ENCODE measurements at regions not wholly inside any gene's neighbourhood (a gene's known extent, or its start where the extent isn't known, plus 50 kb on each side); places are given as distances from the start of the nearest gene placed in this dataset.
"Not testable (repeated sequence)": the region's sequence is repeated elsewhere in the genome, so short reads cannot be mapped to it uniquely, and the experiment has no call there.

DNA sequence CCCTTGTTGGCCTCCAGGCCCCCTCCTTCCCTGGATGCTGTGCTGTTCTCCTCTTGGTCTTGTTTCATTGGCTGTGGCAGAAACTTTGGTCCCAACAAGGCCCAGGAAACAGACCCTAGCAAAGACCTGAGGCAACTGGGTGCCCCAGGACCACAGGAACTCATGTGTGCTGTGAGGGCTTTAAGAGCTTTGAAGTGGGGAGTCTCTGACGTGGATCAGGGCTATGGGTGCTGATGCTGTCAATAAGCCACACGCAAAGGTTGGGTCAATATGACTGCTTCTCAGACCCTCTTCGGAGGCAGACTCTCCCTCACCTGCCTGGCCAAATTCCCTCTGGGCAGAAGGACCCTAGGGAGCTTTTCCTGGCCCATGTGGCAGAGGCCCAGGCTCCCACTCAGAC, 91.5 kb upstream of the MLN start:
- no peak for DNase-seq (ENCODE audit: low spot score)

DNA sequence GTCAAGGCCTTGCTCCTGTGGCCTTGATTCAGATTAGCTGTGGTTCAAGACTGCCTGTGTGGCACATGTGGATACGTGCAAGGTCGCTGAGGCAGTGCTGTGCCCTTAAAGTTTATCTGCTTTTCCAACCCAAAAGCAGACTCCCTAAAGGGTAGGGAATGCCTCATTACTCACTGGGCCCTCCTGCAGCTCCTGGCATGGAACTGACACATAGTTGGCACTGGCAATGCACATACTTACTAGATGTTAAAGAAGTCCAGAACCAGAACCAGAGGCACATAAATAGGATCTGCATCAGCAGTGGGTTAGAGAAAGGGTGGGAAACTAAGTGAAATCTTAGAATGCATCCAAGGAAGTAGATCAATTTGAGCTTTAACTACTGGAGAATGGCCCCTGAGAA, 90.6 kb upstream of the MLN start:
- no peak for DNase-seq (ENCODE audit: low spot score)

GRCh38 chr6:33892581-33893346, 89.0 kb upstream of the MLN start:
- DNase-seq (ENCODE audit: low spot score): no peak

- no peak for DNase-seq (ENCODE audit: low spot score)
Observed at GRCh38 chr6:33888664-33889200, 84.9 kb upstream of the MLN start.

DNA sequence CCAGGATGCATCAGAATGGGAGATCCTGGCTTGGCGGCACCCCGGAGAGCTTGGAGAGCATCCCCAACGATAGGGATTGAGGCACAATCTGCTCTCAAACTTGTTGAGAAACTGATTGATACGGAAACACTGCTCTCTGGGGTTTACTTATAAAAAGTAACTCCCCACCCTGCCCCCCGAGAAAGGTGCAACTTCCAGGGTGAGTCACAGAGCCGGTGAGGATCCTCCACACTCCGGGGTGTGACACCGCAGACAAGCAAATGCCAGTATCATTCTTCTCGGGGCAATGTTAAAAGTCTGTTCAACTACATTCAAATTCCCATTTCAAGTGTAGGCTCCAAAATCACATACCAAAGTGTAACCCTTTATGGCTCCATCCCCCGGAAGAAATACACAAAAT, 84.4 kb upstream of the MLN start:
- DNase-seq (ENCODE audit: low spot score): no peak

GRCh38 chr6:33886673-33887144, 82.9 kb upstream of the MLN start:
- DNase-seq (ENCODE audit: low spot score): no peak

DNA sequence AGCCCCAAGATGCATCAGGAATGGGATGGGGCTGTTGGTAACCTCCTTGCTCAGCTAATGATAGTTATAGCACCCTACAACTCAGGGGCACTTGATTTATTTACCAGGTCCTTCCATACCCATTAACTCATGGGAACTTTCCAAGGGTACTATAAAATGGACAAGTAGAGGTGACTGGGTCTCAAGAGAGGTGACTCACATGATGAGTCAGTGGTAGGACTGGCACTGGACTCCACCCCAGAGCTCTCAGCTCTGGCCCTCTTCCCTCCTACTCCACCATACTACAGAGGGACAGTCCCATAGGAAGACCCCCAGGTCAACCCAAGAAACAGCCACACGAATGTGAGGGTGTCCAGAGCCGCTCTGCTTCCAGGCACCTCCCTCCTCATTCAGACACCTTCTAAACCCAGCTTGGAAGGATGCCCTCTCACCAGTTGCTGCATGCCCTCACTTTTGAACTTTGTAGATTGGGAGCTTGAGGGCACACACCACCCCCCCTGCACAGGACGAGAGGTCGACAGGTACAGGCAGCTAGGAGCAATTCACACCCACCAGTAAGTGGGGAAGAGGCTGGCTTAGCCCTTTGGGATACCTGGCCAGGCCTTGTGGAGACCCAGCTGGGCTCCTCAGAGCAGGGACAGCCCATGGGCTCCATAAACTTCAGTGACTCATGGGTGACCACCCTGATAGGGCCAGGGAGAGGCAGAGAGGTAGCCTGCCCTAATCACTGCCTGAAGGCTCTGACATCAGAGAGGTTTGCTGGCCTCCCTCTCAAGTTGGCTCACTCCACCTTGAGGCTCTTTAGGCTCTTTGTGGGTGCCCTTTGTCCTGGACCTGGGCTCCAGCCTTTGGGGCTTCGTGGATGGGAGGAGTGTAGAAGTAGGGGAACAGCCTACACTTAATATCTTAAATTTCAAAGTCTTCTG, 81.6 kb upstream of the MLN start:
- no peak for DNase-seq (ENCODE audit: low spot score)

DNA sequence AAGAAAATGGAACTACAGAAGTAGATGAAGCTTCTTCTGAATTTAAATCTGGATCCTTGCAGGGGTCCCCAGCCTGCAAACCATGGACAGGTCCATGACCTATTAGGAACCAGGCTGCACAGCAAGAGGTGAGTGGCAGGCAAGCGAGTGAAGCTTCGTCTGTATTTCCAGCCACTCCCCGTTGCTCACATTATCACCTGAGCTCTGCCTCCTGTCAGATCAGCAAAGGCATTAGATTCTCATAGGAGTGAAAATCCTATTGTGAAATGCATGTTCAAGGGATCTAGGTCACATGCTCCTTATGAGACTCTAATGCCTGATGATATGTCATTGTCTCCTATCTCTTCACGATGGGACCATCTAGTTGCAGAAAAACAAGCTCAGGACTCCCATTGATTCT, 79.8 kb upstream of the MLN start:
- not testable (repeated sequence) for DNase-seq (ENCODE audit: low spot score)

DNA sequence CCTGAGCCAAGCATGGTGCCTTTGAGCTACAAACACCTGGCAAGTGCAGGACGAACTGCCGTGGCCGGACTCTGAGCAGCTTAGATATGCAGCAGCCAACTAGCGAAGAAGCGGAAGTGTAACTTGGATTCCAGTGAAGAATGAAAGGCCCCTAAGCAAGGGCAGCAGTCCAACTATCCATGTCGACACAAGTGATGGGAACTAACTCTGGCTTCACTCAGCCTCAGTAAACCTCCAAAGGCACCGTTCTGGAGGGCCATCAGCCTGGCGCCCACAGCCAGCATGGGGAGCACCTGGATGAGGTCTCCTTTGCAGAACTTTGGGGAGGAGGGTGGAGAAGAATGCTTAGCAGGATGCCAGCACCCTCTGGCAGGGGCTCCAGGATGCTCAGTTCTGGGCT, 78.4 kb upstream of the MLN start:
- no peak for DNase-seq (ENCODE audit: low spot score)

GRCh38 chr6:33880766-33881165, 77.0 kb upstream of the MLN start:
- no peak for DNase-seq (ENCODE audit: low spot score)

DNA sequence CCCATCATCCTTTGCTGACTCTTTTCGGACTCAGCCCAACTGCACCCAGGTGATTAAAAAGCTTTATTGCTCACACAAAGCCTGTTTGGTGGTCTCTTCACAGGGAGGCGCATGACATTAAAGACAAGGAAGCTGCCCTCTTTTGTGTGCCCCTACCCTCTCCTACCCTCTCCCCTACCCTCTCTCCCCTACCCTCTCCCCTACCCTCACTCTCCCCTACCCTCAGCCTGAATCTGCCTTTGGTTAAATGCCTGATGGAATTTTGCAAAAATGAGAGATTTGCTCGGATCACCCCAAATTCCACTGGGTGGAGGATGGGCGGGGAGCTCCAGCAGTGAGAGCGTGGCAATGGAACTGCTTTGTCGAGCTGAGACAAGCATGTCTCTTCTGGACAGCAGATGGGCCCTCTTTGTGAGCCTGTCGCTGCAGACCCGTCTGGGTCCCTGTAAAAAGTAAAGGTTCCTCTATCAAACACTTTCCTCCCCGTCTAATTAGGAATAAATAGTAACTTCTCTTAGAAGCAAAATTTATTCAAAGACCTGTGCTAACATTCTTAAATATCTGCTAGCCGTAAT, 76.4 kb upstream of the MLN start:
- no peak for DNase-seq (ENCODE audit: low spot score)

DNA sequence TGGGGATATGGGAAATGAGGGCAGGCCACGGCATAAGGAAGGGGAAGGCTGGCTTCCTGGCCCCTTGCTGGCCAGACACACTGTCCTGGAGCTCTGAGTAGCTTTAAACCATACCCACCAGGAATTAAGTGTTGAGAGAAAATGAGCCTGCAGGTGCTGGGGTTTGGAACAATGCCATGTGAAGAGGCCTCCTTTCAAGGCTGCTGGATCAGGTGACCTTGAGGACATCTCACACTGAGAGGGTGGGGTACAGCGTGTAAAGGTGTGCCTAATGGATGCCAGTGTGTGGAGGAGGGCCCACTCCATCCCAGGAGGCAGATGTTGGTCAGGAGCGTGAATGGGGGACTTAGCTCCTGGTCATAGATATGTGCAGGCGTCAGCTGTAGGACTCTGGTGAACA, 74.8 kb upstream of the MLN start:
- no peak for DNase-seq (ENCODE audit: low spot score)

DNA sequence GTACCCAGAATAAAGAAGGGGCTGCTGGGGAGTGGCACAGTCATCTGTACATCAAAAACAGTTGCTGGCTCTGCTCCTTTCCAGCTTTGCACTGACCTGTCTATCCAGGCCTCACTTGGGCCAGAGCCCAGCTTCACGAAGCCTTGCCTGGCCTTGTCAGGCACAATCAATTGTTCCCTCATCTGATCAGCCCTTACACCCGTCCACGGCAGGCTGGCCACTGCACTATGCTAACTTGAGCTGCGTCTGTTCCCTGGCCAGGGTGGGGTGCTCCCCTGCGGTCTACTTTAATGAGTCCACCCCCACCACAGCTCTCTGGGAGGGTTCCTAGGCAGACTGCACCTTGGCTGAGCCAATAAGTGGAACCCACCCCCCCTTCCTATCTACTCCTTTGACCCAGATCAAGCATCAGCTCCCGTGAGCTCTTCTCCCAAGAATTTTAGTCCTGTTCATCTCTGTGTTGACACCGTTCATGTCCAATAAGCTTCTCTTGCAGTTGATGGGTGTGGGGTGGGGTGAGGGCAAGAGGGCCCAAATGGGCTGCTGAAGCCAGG, 74.3 kb upstream of the MLN start:
- DNase-seq (ENCODE audit: low spot score): no peak

DNA sequence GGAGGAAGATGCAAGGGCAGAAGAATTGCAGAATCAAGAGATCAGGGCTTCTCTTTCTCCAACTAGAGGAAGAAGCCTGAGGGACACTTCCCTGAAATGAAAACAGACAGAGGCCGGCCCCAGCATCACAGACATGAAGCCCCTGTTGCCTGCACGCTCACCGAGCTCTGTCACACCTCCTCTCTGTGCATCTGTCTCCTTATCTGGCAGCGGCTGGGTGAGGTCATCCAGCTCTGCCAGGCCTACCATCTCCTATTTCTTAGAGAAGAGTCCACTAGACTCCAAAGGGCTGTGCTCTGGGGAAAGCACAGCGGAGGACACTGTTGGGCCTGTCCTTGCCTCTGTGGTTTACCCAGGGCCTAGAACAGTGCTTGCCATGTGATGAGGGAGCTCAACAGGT, 71.9 kb upstream of the MLN start:
- DNase-seq (ENCODE audit: low spot score): no peak

GRCh38 chr6:33875141-33875581, 71.4 kb upstream of the MLN start:
- no peak for DNase-seq (ENCODE audit: low spot score)

DNA sequence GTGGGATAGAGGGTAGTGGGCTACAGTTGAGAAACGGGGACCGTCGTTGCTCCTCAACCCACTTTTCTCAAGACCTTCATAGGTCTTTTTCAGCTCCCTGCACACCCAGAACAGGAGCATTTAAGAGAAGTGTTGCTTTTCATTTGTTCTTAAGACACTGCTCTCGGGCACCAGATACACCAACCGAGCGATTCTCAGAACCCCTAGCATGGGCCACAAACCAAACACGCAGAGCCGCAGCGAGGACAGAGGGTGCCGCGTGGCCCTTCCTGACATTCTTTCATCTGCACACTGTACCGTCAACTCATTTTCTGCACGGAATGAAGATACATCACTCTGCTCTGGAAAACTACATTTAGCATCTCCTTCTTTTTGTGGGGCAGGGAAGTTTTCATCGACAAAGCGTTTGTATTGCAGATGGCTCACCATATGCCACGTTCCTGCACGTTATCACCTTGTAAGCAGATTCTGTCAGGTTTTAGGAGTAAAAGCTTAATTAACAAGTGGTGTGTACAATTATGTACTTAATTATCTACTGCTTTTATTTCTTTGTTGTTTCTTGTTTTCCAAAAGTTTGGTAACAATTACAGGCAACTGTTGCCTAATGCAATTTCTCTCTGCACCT, 70.4 kb upstream of the MLN start:
- no peak for DNase-seq (ENCODE audit: low spot score)

GRCh38 chr6:33872761-33873160, 69.0 kb upstream of the MLN start:
- no peak for DNase-seq (ENCODE audit: low spot score)

DNA sequence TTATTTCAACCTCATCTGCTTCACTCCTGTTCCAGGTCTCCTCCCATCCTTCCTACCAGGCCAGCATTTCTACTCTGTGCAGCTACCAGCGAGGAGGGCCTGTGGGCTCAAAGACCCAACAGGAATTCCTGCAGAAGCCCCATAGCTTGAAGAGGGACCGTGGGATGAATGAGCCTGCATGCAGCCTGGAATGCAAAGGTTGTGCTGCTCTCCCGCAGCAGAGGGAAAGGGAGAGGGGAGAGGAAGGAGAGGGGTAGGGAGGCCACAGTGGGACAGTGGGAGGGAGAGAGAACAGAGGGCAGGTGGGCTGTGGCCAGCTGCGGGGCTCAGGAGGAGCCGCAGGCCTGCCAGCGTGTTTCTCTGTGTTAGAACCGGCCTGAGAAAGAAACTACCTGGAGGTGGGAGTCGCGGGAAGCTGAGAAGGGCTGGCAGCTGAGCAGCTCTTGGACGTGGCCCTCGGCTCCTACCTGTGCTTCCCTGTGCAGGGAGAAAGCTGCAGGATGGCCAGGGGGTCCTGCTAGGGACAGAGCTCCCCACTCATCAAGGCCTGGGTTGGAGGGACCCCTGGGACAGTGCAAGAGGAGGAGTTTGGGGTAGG, 66.1 kb upstream of the MLN start:
- DNase-seq (ENCODE audit: low spot score): no peak

DNA sequence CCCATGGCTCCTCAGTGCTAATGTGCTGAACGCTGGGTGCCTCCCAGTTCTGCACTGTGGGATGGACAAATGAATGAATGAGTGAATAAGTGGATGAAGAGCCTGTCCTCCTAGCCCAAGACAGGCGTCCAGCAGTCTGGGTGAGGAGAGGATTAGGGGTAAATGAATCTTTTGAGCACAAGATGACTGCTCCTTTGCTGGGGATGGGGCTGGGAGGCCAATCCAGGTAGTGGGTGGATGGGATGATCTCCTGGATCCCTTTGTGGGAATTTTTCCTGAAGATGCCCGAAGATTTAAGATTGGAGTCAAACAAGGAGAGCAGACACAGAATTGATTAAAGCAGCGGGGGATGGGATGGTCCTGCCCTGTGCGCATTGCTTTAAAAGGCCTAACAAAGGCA, 65.3 kb upstream of the MLN start:
- no peak for DNase-seq (ENCODE audit: low spot score)

GRCh38 chr6:33868141-33868540, 64.3 kb upstream of the MLN start:
- DNase-seq (ENCODE audit: low spot score): no peak

GRCh38 chr6:33865478-33866077, 61.8 kb upstream of the MLN start:
- no peak for DNase-seq (ENCODE audit: low spot score)

All from putamen (tissue), 1 donor.